ENCODE measurements at regions not wholly inside any gene's neighbourhood (a gene's known extent, or its start where the extent isn't known, plus 50 kb on each side); places are given as distances from the start of the nearest gene placed in this dataset.

GRCh38 chr6:23003671-23004467 is 434.5 kb downstream of the HDGFL1 start:
- DNase-seq (no peak), ATAC-seq (ENCODE audit: insufficient read depth, low read depth) (no peak)
- no peak overlapping the region for H3K27ac ChIP-seq (ENCODE audit: low read length)
- H3K4me3 ChIP-seq (ENCODE audit: low read depth in 1 of 2, low read length in 2 of 2), result no peak overlapping the region
- no peaks in the 10 kb centered on the region for H3K79me2 ChIP-seq (ENCODE audit: insufficient read depth, low read length)
- H3K4me1 ChIP-seq (ENCODE audit: insufficient read depth, low read length), result no peaks in the 10 kb centered on the region
- TF ChIP-seq EZH2 (IDR thresholded peaks at IDR 0.05; ENCODE audit: borderline replicate concordance, low read depth, low read length, severe bottlenecking), result no peak
- no peak for TF ChIP-seq CTCF (IDR thresholded peaks at IDR 0.05; ENCODE audit: borderline replicate concordance, extremely low read depth, low read length, poor library complexity, severe bottlenecking)
- no peaks in the 10 kb centered on the region for H3K36me3 ChIP-seq (ENCODE audit: insufficient read depth, low read length)
- no peak overlapping the region for H2AFZ ChIP-seq (ENCODE audit: low read depth, low read length)
- no peaks in the 10 kb centered on the region for H3K27me3 ChIP-seq (ENCODE audit: insufficient read depth, low read length, poor library complexity)
- H3K9me3 ChIP-seq (ENCODE audit: insufficient read depth, low read length, severe bottlenecking), result no peaks in the 10 kb centered on the region
- no peak overlapping the region for H3K4me2 ChIP-seq (ENCODE audit: insufficient read depth, low read length)
- no peak overlapping the region for H3K9ac ChIP-seq (ENCODE audit: low read depth, low read length)
- no peaks in the 10 kb centered on the region for H4K20me1 ChIP-seq (ENCODE audit: insufficient read depth, low read length)

- TF ChIP-seq EZH2 (IDR thresholded peaks at IDR 0.05; ENCODE audit: borderline replicate concordance, low read depth, low read length, severe bottlenecking), result no peak
- no peak overlapping the region for H3K4me3 ChIP-seq (ENCODE audit: low read depth in 1 of 2, low read length in 2 of 2)
- H2AFZ ChIP-seq (ENCODE audit: low read depth, low read length), result no peak overlapping the region
- H3K9ac ChIP-seq (ENCODE audit: low read depth, low read length), result no peak overlapping the region
- DNase-seq (no peak), ATAC-seq (ENCODE audit: insufficient read depth, low read depth) (no peak)
- no peaks in the 10 kb centered on the region for H3K9me3 ChIP-seq (ENCODE audit: insufficient read depth, low read length, severe bottlenecking)
- H3K4me1 ChIP-seq (ENCODE audit: insufficient read depth, low read length), result no peaks in the 10 kb centered on the region
- H3K36me3 ChIP-seq (ENCODE audit: insufficient read depth, low read length), result no peaks in the 10 kb centered on the region
- no peaks in the 10 kb centered on the region for H3K79me2 ChIP-seq (ENCODE audit: insufficient read depth, low read length)
- H3K27ac ChIP-seq (ENCODE audit: low read length), result no peak overlapping the region
- no peak overlapping the region for H3K4me2 ChIP-seq (ENCODE audit: insufficient read depth, low read length)
- H4K20me1 ChIP-seq (ENCODE audit: insufficient read depth, low read length), result no peaks in the 10 kb centered on the region
- H3K27me3 ChIP-seq (ENCODE audit: insufficient read depth, low read length, poor library complexity), result no peaks in the 10 kb centered on the region
Measured at GRCh38 chr6:23006656-23007055, 437.3 kb downstream of the HDGFL1 start.

- no peak overlapping the region for H3K4me3 ChIP-seq (ENCODE audit: low read depth in 1 of 2, low read length in 2 of 2)
- no peak overlapping the region for H3K27ac ChIP-seq (ENCODE audit: low read length)
- H3K79me2 ChIP-seq (ENCODE audit: insufficient read depth, low read length), result no peaks in the 10 kb centered on the region
- no peak for TF ChIP-seq EZH2 (IDR thresholded peaks at IDR 0.05; ENCODE audit: borderline replicate concordance, low read depth, low read length, severe bottlenecking)
- no peak for TF ChIP-seq CTCF (IDR thresholded peaks at IDR 0.05; ENCODE audit: borderline replicate concordance, extremely low read depth, low read length, poor library complexity, severe bottlenecking)
- H3K27me3 ChIP-seq (ENCODE audit: insufficient read depth, low read length, poor library complexity), result no peaks in the 10 kb centered on the region
- no peak overlapping the region for H3K9ac ChIP-seq (ENCODE audit: low read depth, low read length)
- H4K20me1 ChIP-seq (ENCODE audit: insufficient read depth, low read length), result no peaks in the 10 kb centered on the region
- DNase-seq (no peak), ATAC-seq (ENCODE audit: insufficient read depth, low read depth) (no peak)
- peaks cover 2% of the 10 kb centered on the region for H3K4me1 ChIP-seq (ENCODE audit: insufficient read depth, low read length)
- H3K36me3 ChIP-seq (ENCODE audit: insufficient read depth, low read length), result no peaks in the 10 kb centered on the region
- H2AFZ ChIP-seq (ENCODE audit: low read depth, low read length), result no peak overlapping the region
- no peak overlapping the region for H3K4me2 ChIP-seq (ENCODE audit: insufficient read depth, low read length)
- no peaks in the 10 kb centered on the region for H3K9me3 ChIP-seq (ENCODE audit: insufficient read depth, low read length, severe bottlenecking)
Measured at GRCh38 chr6:23011615-23012014, 442.2 kb downstream of the HDGFL1 start.

- Histone ChIP-seq H2AFZ (ENCODE audit: low read depth, low read length) (no peak overlapping the region), H3K36me3 (ENCODE audit: insufficient read depth, low read length) (no peaks in the 10 kb centered on the region), H3K27ac (ENCODE audit: low read length) (no peak overlapping the region), H3K9ac (ENCODE audit: low read depth, low read length) (no peak overlapping the region), H3K79me2 (ENCODE audit: insufficient read depth, low read length) (no peaks in the 10 kb centered on the region), H3K4me2 (ENCODE audit: insufficient read depth, low read length) (no peak overlapping the region), H3K4me3 (ENCODE audit: low read depth in 1 of 2, low read length in 2 of 2) (no peak overlapping the region), H4K20me1 (ENCODE audit: insufficient read depth, low read length) (no peaks in the 10 kb centered on the region), H3K9me3 (ENCODE audit: insufficient read depth, low read length, severe bottlenecking) (no peaks in the 10 kb centered on the region), H3K27me3 (ENCODE audit: insufficient read depth, low read length, poor library complexity) (no peaks in the 10 kb centered on the region), H3K4me1 (ENCODE audit: insufficient read depth, low read length) (peaks cover 10% of the 10 kb centered on the region)
- ATAC-seq (ENCODE audit: insufficient read depth, low read depth), result no peak
- no peak for TF ChIP-seq EZH2 (IDR thresholded peaks at IDR 0.05; ENCODE audit: borderline replicate concordance, low read depth, low read length, severe bottlenecking)
- TF ChIP-seq CTCF (IDR thresholded peaks at IDR 0.05; ENCODE audit: borderline replicate concordance, extremely low read depth, low read length, poor library complexity, severe bottlenecking), result no peak
- no peak for DNase-seq
Measured at GRCh38 chr6:23013776-23014175, 444.4 kb downstream of the HDGFL1 start.

Data from DND-41 (cell line).